Fibroblast of peridontal ligament (primary cell): ENCODE measurements at regions not wholly inside any gene's neighbourhood (a gene's known extent, or its start where the extent isn't known, plus 50 kb on each side); places are given as distances from the start of the nearest gene placed in this dataset.

Source experiments
- DNase-seq: peaks from one replicate; pipeline ENCODE4 v3.0.0-alpha.2; 2010; ENCODE audit errors: extremely low read depth

DNA sequence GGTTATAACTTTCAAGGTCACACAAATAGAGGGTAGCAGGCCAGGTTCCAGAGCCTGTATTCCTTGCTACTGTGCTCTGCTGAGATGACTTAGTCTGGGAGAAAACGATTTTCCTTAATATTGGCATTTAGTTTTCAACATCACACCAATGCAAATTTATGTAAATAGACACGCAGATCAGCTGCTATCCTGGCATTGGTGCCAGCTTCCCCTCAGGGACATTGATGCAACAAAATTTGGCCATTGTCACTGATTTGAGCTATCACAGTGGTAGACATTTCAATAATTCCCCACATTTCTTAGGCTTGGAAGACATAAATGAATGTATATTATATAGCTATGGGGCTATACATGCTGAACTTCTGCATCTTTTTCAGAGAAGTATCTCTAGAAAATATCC is 71.6 kb upstream of the ASTN2 start:
- DNase-seq: no peak

DNA sequence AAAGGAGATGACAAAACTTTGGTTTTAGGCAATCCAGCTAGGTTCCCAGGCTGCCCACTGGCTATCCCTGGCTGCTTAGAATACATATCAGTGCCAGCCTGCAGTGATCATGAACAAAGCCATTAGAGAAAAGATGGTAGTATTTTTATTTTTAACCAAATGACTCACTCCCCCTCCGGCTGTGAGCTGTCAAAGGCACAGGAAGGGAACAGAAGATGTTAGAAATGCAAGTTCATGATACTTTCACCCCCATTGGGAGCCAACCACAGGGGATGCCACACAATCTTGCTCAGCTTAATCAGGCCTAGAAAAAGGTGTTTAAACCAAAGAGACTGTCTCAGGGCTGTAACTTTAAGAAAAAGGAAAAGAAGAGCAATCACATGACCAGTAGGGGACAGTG is 70.3 kb upstream of the ASTN2 start:
- no peak for DNase-seq

DNA sequence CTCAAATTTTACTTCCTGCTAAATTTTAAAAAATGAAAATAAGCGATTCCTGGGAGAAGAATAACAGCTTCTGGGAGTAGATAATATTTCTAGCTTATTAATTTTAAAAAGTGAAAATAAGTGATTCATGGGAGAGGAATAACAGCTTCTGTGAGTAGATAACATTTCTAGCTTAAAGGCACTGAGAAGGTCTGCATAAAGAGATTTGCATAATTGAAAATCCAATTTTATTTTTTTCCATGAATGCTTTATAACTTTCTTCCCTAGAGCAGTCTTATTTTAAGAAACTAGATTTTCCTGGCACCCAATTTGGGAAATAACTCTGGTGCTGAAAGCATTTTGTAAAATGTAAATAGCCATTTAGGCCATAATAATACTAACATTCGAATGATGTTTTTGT is 65.9 kb upstream of the ASTN2 start:
- DNase-seq: no peak

DNA sequence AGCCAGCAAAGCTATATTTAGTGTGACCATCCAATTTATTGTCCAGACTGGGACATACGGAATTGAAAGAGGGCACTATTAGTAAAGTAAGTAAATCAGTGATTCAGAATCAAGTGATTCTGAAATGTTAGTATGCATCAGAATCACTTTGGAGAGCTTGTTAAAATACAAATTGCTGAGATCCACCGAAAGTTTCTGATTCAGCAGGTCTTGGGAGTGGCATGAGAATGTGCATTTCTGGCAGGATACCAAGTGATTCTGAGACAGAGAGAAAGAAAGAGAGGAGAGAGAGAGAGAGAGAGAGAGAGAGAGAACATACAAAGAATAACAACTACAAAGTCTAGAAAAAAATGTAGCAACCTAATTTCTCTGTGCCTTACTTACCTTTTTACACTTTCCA is 65.4 kb upstream of the ASTN2 start:
- no peak for DNase-seq

DNA sequence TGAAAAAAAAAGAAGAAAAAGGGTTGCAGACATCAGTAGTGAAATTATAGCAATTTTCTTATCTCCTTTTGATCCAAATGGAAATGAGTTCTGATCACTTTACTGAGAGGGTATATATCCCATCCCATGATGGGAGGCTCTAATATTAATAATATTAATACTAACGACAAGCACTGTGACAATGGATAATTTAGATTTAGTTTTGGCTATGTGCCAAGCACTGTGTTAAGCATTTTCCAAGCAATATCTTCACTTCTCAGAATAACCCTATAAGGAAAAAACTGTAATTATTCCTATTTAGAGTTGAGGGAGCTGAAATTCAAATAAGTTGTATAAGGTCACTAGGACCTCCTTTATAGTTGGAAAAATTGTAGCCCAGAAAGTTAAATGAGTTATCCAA is 58.4 kb upstream of the ASTN2 start:
- no peak for DNase-seq

DNA sequence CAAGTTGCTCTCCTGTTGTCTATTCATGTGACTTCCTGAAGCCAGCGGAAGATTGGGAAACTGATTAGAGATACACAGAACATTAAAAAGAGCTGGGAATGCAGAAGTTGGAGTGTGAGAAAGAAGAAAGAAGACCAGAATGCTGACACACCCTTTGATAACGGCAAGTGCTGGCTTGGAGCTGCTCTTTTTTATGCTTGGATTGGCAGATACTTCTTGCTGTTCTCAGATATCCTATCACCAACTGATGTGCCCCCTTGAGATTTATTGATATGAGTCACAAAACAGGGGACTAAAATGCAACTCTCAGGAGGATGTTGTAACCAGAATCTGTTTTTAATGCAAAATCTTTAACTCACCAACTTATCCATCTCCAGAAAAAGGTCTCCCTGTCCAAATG is 56.0 kb upstream of the ASTN2 start:
- DNase-seq: no peak

DNA sequence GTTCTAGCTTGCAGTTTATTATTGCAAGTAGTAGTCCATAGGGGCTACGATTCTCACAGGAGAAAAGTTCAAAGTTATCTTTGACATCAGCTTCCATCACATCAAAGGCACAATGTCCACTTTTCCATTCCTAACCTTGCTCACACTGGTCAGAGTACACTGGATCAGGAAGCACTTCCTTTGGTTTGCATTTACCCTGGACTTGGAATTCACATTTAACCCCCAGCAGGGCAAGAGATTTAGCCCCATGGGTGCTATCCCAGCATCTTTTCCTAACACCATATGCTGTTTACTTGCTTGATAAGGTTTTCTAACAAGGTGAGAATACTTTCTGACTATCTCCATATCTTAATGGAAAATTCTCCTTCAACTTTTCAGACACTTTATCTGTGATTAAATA is 55.6 kb upstream of the ASTN2 start:
- DNase-seq: no peak

DNA sequence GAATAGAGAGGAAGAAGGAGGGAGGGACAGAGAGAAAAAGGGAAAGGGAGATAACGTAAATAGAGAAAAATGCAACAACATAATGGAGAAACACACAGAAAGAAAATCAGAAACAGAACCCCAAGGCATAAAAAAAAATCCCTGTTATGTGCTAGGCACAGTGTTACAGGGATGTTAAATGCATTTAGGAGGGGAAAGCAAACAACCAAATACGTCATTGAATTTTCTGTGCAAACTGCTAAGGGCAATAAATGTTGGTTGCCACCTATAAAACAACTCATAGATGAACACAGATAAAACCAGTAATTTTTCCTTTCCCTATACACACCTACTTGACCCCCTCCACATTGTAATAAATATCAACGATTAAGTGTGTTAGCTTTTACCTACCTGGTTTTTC is 51.3 kb upstream of the ASTN2 start:
- DNase-seq: no peak

DNA sequence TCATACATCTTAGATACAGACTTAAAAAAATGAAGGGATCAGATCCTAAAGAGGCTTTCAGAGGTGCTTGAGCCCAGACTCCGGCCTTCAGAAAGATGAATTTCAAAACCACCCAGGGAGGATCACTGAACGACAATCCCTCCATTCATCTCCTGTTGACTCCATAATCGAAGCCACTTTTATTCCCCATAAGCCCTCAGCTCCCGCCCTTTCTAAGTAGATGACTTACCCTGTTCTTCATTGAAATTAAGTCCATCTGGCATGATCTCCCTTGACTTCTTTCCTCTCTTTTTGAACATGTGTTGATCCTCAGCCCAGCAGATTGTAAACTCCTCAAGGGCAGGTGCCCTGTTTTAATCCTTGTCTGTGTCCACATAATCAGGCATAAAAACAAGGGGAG is 50.8 kb upstream of the ASTN2 start:
- no peak for DNase-seq

DNA sequence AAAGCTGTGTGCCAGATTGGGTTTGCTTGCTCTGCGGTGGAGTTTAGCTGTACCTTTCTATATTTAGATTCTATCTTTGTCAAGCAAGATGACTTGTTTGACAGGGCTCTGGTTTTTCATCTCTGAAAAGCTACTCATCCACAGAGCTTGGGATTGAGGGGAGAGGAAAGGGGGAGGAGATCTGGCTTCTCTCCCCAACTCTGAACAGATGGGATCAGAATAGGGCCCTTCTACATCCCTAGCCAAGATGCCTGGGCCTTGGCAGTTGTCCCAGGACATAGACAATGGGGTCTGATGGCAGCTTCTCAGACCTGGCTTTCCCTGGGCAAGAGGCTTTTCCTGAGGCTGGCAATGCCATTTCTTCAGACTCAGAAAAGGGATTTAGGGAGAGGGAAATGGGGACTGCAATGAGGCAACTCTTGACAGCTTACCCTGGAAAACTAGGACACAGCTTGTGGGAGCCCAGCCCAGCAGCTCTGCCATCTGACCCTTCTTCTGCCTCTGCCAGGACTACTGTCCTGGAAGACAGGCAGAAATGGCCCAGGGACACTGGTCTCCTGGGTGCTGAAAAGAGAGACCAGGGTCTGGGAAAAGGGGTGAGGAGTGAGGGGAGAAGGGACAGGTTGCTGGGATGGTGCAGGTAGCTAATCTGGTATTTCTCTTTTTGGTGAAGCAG is 50.2 kb upstream of the ASTN2 start:
- no peak for DNase-seq
